PFSK-1 (cell line): ENCODE measurements at regions not wholly inside any gene's neighbourhood (a gene's known extent, or its start where the extent isn't known, plus 50 kb on each side); places are given as distances from the start of the nearest gene placed in this dataset.

Source experiments
- FOXP2 ChIP-seq: optimal IDR thresholded peaks from 2 replicates; pipeline ENCODE3; 2011; ENCODE audit warnings: borderline replicate concordance, control low read depth, inconsistent platforms; ENCODE audit not compliant: insufficient read depth; ENCODE audit errors: extremely low read length, extremely low read depth
- POLR2AphosphoS5 ChIP-seq: IDR thresholded peaks from 2 replicates; pipeline ENCODE4 v1.6.1; 2012; ENCODE audit warnings: low read depth, mild to moderate bottlenecking, control low read depth, low read length, moderate library complexity
- REST ChIP-seq, 2 experiments: IDR thresholded peaks; 2 replicates each; pipeline versions ENCODE4 v1.6.1 to v1.8.0; 2011 to 2012; ENCODE audit warnings: low read depth in 2 of 2, low read length in 2 of 2, control low read depth in 1 of 2, inconsistent platforms in 1 of 2, mild to moderate bottlenecking in 1 of 2, moderate library complexity in 1 of 2; ENCODE audit not compliant: insufficient read depth in 1 of 2
- SIN3A ChIP-seq: IDR thresholded peaks from 2 replicates; pipeline ENCODE4 v1.6.1; 2012; ENCODE audit warnings: mild to moderate bottlenecking, low read length, moderate library complexity, borderline replicate concordance; ENCODE audit not compliant: insufficient read depth
- TAF1 ChIP-seq: IDR thresholded peaks from 2 replicates; pipeline ENCODE4 v1.6.1; 2012; ENCODE audit warnings: low read length, control low read depth, borderline replicate concordance; ENCODE audit not compliant: insufficient read depth

GRCh38 chr13:19062019-19062646, 119.5 kb downstream of the TUBA3C start:
- TF ChIP-seq SIN3A = no peak
- TF ChIP-seq FOXP2 = no peak
- TF ChIP-seq POLR2AphosphoS5 = no peak
- no peak for TF ChIP-seq REST (IDR thresholded peaks at IDR 0.05; ENCODE audit: insufficient read depth in 1 of 2, low read depth in 2 of 2, low read length in 2 of 2)
- TF ChIP-seq TAF1 = no peak

- TF ChIP-seq SIN3A (no peak), REST (IDR thresholded peaks at IDR 0.05; ENCODE audit: insufficient read depth in 1 of 2, low read depth in 2 of 2, low read length in 2 of 2) (no peak), POLR2AphosphoS5 (no peak), FOXP2 (no peak), TAF1 (no peak)
Observed at GRCh38 chr13:19061278-19061677, 120.3 kb downstream of the TUBA3C start.

DNA sequence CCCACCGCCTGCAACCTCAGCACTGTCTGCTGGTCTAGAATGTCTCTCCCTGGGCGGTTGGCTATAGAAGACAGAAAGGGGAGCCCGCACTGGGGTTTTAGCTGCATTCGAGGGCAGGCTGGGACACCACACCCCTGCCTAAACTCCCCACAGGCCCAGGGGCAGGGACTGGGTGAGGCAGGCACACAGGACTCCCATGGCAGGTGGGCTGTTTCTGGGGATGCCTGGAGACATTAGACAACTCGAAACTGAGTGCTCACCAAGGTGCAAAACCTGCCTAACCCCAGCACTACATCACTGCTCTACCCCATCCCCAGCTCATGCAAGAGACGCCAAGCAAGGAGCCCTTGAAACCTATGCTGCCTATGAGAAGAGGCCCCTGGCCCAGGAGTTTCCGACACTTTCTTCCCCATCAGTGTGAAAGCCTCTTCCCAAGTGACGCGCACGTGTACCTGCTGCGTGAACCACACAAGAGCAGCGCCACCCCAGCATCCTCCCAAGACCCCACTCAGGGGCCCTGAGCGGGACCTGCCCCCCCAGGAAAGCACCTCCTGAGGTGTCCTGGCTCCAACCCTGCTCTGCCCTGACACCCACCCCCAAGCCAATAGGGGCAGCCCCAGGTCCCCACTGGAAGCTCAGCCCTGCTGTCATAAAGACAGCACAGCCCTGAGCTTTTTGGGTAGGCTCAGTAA, 121.2 kb downstream of the TUBA3C start:
- TF ChIP-seq POLR2AphosphoS5 = no peak
- TF ChIP-seq FOXP2 = no peak
- no peak for TF ChIP-seq REST (IDR thresholded peaks at IDR 0.05; ENCODE audit: insufficient read depth in 1 of 2, low read depth in 2 of 2, low read length in 2 of 2)
- no peak for TF ChIP-seq TAF1
- TF ChIP-seq SIN3A = no peak

DNA sequence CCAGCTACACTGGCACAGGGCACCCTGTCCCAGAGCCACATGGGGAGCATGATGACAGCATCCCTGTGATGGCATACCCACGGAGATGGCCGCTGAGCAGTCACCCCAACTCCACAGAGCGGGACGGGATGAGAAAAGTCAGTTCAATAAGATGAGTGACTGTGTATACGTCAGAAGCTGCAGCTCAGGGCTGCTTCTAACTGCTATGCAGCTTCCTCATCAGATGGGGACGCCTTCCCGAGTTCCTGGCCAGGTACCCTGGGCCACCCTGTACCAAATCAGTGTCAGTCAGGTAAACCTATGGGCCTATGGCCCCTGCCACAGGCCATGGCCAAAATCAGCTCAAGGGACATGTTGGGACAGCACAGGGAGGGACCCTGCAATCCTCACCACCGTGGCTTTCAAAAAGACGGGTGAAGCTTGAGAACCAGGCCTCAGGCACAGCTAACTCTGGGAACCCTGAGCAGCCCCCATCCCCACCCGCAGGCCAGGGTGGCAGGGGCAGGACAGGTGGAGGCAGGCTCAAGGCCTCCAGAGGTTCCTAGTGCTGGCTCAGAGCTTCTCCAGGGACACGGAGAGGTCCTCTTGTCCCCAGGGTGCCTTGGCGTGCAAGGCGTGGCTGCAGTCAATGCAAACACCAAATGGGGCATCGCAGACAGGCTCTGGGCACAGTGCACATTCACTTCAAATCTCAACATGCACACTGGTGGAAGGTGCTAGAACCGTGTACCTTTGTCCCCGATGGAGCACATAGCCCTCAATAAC, 122.4 kb downstream of the TUBA3C start:
- no peak for TF ChIP-seq POLR2AphosphoS5

- TF ChIP-seq SIN3A (no peak), REST (IDR thresholded peaks at IDR 0.05; ENCODE audit: insufficient read depth in 1 of 2, low read depth in 2 of 2, low read length in 2 of 2) (no peak), POLR2AphosphoS5 (no peak), TAF1 (no peak), FOXP2 (no peak)
Observed at GRCh38 chr13:19058566-19058965, 123.1 kb downstream of the TUBA3C start.
